GM12872 (cell line): ENCODE measurements at regions not wholly inside any gene's neighbourhood (a gene's known extent, or its start where the extent isn't known, plus 50 kb on each side); places are given as distances from the start of the nearest gene placed in this dataset.

Experiments
- TF ChIP-seq, protein P1 (sequence below): IDR thresholded peaks from 3 replicates; pipeline ENCODE4 v1.5.1; 2011; ENCODE audit warnings: low read depth, mild to moderate bottlenecking, low read length, moderate library complexity; ENCODE audit not compliant: insufficient read depth

DNA sequence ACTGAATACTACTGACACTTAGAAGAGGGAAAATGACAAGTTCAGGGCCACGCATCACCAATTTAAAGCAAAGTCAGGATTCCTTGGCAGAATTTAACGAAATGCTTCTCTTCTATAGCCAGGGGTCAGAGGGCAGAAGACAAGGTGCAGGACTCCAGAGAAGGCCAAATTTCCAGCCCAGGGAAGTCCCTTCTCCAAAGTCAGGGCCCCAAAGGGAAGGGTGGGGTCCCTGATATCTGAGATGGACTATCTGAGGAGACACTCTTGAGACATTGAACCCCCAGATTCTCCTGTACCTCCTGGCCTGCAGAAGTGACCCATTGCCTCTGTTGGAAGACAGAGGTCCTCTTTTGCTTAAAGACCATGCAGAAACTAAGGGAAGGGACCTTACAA, 91.2 kb downstream of the RPS6KA4 start:
- TF ChIP-seq, protein P1, sequence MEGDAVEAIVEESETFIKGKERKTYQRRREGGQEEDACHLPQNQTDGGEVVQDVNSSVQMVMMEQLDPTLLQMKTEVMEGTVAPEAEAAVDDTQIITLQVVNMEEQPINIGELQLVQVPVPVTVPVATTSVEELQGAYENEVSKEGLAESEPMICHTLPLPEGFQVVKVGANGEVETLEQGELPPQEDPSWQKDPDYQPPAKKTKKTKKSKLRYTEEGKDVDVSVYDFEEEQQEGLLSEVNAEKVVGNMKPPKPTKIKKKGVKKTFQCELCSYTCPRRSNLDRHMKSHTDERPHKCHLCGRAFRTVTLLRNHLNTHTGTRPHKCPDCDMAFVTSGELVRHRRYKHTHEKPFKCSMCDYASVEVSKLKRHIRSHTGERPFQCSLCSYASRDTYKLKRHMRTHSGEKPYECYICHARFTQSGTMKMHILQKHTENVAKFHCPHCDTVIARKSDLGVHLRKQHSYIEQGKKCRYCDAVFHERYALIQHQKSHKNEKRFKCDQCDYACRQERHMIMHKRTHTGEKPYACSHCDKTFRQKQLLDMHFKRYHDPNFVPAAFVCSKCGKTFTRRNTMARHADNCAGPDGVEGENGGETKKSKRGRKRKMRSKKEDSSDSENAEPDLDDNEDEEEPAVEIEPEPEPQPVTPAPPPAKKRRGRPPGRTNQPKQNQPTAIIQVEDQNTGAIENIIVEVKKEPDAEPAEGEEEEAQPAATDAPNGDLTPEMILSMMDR: no peak

DNA sequence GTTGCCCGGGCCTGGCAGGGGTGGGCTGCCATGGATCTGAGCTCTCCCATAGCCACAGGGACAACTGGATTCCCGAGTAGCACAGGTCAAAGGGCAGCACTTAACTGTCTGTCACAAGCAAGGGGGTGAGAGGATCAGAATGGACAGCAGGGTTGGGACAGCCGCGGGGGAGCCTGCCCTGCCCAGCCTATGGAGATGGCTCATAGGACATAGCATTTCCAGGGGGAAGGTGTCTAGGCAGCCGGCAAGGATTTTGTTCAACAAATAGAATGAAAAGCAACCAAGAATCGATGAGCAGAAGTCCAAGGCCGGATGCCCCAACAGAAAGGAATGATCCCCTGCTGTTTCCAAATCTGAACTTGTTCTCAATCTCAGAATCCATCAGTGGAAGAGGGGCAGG, 92.9 kb downstream of the RPS6KA4 start:
- TF ChIP-seq, protein P1: no peak

DNA sequence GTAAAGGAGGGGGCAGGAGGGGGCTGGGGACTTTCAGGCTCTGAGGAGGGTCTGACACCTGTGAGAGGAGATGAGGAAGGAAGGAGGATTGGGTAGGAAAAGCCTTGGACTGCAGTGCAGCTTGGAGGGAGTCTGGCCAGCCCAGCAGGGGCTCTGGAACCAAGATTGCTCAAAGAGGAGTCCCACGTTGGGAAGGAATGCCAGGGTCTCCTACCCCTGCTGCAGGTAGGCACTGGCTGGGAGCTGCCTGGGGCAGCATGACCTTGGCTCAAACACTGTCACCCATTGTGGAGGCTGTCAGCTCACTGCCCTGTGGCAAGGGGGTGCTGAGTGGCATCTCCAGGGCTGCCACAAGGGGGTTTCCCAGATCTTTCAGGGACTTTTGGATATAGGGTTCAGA, 94.5 kb downstream of the RPS6KA4 start:
- TF ChIP-seq, protein P1: peak; percentile 2; the same call in 1 of the 3 replicates

DNA sequence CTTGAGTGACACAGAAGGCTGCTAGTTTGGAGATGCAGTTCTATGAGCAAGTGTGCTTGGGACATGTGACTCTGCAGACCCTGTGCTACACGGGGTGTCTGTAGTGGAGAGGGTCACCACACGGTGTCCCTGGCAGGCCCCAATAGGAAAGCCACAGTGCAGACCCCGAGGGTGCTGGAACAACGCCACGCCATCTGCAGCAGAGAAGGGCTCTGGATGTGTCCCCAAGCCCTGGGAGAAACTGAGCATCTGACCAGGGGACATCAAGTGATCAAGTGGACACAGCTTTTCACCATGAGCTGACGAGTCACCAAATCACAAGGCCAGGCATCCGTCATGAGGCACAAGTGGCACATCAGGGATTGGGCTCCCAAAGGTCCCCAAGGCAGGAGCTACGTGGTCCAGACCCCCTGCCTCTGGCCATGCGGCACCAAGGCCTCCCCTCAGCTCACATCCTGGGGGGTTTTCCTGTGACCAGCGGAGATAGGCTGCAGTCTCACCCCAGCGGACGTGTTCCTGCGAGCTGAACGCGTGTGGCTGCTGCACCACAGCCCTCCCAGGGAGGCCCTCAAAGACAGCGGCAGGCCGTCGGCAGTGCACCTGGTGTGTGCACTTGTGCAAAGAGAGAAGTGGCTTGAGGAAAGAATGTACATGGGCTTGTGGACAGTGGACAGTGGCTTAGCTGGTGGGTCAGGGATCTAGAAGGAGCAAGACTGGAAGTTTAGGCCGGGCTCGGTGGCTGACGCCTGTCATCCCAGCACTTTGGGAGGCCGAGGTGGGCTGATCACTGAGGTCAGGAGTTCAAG, 96.7 kb downstream of the RPS6KA4 start:
- TF ChIP-seq, protein P1: no peak

DNA sequence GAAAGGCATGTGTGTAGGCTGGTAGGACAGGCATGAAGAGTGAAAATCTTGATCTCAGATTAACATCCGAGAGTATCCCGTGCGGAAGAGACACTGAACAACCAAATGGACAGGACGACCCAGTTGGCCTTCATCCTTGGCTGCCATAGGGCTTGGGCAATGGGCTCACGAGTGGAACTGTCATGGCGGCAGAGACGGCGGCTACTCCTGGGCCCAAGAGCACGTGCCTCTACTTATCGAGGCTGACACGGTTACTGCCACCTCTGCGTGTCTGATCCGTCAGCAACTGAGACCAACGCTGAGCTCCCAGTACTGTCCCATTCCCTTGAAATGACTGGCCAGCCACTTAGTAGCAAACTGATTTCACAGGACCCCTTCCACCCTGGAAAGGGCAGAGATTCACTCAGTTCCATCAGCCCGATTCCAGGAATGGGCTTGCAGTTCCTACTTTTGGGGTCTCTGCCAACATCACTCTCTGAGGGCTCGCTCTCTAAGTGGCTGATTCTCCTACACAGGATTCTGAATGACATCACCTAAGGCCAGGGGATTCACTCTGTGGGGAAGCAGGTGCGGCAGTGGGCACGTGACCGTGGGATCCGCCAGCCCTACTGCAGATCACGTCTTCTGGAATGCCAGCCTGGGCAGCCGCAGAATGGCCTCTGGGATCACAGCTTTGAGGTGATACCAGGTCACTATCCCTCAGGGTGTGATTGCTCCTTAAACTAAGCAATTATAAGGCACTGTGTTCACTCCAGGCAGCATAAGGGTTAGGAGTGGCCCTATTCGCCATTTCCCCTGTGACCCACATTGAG, 97.8 kb downstream of the RPS6KA4 start:
- TF ChIP-seq, protein P1: no peak

DNA sequence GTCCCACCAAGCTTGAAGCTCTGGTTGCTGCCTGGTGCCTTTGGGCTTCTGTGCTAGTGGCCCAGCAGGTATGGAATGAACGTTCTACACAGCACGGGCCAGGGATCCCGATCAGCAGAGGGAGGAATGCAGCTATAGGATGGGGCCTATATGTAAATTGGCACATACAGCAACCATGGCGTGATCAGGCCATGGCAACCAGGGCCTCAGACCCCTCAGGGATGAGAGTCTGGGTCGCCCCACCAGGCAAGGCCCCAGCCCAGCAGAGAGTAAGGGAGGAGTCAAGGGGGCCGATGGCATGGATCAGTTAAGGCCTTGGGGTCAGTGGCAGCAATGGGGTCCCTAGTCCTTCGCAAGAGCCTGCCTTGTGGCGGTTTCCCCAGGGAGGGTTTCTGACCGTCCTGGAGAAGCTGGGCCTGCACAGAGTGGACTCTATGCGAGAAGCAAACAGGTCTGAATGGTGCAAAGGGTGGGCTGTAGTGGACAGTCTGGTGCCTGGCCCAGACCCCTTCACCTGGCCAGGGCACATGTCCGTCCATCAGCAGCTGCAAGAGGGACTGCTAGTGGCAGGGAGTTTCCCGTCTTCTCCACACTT, 98.2 kb upstream of the SLC22A11 start:
- TF ChIP-seq, protein P1: no peak

DNA sequence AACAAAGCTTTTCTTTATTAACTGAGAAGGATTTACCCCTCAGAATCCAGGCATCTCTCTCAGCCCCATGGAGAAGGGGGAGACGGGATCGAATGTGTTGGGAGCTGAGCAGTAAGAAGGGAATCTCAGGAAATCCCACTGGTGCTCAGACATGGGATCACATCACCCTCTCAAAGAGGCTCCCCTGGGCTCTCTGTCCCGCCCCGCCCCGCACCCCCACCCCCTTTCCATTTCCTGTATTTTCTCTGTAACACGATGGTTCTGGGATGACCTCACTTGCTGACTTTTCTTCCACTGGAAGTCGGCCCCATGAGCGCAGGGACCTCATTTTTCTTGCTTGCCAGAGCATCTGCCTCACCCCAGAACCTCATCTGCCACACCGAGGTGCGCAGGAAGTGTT, 96.7 kb upstream of the SLC22A11 start:
- TF ChIP-seq, protein P1: no peak
